ENCODE measurements at regions not wholly inside any gene's neighbourhood (a gene's known extent, or its start where the extent isn't known, plus 50 kb on each side); places are given as distances from the start of the nearest gene placed in this dataset.

DNA sequence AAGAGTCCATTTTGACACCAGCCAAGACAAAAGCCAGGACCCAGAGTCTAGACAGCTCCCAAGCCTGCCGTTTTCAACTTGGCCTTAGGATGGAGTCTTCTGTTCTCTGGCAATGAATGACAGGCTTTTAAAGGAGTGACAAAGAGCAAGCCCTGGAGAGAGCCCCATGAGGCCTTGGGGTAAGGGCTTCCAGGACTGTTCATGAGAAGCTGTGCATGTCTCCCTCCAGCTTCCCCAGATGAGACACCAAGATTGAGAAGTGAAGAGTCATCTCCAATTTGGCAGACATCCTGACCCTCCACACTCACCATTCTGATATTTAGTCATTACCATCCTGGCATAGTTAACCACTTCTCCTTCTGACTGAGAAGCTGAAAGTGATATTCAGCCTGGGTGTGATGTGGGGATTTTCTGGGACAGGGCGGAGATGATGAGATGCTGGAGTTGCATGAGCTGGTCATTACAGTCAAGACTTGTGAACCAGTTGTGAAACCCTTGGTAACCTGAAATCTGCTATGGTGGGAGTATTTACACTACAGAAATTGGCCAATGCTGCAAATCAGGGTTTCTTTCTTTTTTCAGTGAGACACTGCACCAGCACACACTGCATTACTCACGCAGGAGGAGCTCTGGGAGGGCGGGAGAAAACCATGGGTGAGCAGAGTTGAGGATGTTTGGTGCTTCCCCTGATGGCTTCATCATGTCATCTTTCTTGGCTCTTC, 77.8 kb downstream of the VCPKMT start:
- Histone ChIP-seq H3K27ac (no peak overlapping the region), H3K9me3 (no peaks in the 10 kb centered on the region), H3K27me3 (no peaks in the 10 kb centered on the region), H3K36me3 (no peaks in the 10 kb centered on the region), H3K4me3 (ENCODE audit: low read depth in 1 of 2, low read length in 1 of 2) (no peak overlapping the region), H3K4me1 (ENCODE audit: control insufficient read depth in 1 of 2, insufficient read depth in 1 of 2, low read depth in 1 of 2, low read length in 1 of 2) (no peaks in the 10 kb centered on the region)
- TF ChIP-seq, protein P1, sequence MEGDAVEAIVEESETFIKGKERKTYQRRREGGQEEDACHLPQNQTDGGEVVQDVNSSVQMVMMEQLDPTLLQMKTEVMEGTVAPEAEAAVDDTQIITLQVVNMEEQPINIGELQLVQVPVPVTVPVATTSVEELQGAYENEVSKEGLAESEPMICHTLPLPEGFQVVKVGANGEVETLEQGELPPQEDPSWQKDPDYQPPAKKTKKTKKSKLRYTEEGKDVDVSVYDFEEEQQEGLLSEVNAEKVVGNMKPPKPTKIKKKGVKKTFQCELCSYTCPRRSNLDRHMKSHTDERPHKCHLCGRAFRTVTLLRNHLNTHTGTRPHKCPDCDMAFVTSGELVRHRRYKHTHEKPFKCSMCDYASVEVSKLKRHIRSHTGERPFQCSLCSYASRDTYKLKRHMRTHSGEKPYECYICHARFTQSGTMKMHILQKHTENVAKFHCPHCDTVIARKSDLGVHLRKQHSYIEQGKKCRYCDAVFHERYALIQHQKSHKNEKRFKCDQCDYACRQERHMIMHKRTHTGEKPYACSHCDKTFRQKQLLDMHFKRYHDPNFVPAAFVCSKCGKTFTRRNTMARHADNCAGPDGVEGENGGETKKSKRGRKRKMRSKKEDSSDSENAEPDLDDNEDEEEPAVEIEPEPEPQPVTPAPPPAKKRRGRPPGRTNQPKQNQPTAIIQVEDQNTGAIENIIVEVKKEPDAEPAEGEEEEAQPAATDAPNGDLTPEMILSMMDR (IDR thresholded peaks at IDR 0.05), result no peak

DNA sequence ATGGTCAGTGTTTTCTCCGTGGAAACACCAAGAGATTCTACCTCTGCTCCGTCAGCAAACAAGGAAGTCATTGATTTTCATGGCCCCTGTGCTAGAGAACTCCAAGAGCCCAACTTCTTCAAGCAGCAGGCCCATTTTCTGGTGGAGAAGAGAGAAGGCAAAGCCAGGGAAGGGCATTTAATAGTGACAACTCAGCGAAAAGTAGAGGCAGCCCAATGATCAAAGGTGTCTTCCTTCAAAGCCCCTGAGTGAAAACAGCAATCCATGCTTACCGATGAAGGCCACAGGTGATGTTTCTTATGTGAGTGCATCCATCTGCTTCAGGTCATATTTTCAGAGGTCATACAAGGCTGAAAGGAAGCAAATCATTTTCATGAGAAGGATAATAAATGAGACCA, 77.3 kb downstream of the VCPKMT start:
- Histone ChIP-seq H3K36me3 (no peaks in the 10 kb centered on the region), H3K4me3 (ENCODE audit: low read depth in 1 of 2, low read length in 1 of 2) (no peak overlapping the region), H3K9me3 (no peaks in the 10 kb centered on the region), H3K27ac (no peak overlapping the region), H3K4me1 (ENCODE audit: control insufficient read depth in 1 of 2, insufficient read depth in 1 of 2, low read depth in 1 of 2, low read length in 1 of 2) (peaks cover 4% of the 10 kb centered on the region in 2 experiments), H3K27me3 (no peaks in the 10 kb centered on the region)
- TF ChIP-seq, protein P1 (IDR thresholded peaks at IDR 0.05), result no peak

DNA sequence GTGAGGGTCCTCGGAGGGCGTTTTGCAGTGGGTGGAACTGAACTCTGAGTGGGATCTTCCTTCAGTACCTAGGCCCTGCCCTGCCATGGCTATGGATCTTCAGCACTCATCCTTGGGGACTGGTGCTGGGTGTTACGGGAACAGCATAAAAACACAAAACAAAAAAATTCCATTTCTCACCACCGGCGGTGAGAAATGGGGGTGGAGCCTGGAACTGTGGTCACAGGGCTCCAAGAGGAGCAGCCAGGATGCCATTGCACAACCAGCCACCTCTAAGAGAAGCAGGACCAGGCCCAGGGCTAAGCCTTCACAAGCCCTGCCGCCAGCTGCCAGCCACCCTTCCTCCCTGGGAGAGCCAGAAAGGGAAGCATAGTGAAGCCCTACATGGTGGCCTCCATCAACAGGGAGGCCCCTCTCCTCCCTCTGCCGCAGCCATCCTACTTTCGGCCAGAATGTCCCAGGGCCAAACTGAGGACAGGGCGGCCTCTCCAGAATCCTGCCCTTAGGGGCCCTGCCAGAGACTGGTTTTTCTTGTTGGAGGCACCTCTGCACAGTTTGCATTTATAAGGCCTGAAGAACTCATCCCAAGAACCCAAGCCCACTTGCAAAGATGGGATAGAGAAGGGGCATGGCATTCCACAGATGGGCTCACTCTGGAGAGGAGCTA, 76.5 kb downstream of the VCPKMT start:
- Histone ChIP-seq H3K4me3 (ENCODE audit: low read depth in 1 of 2, low read length in 1 of 2) (no peak overlapping the region), H3K4me1 (ENCODE audit: control insufficient read depth in 1 of 2, insufficient read depth in 1 of 2, low read depth in 1 of 2, low read length in 1 of 2) (peaks cover 9 to 11% of the 10 kb centered on the region in 2 experiments)
- TF ChIP-seq, protein P1 (IDR thresholded peaks at IDR 0.05), result no peak

DNA sequence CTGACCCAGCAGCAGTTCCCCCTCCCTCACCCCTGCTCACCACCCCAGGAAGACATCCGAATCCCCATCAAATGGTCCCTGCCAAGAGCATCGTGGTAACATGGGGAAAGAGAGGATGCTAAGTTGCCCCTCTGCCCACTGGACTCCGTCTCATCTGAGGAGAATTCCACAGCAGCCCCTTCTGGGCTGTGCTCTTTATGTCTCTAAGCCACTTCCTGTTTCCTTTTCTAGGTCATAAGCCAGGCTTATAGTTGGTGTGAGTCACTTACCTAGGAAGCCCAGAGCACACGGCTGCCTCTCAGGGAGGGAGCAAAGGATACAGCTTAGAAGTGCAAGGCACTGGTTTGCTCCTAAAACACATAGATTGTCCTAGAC, 76.0 kb downstream of the VCPKMT start:
- Histone ChIP-seq H3K4me3 (ENCODE audit: low read depth in 1 of 2, low read length in 1 of 2) (no peak overlapping the region), H3K27me3 (no peaks in the 10 kb centered on the region), H3K27ac (no peak overlapping the region), H3K9me3 (no peaks in the 10 kb centered on the region), H3K4me1 (ENCODE audit: control insufficient read depth in 1 of 2, insufficient read depth in 1 of 2, low read depth in 1 of 2, low read length in 1 of 2) (peaks cover 9 to 13% of the 10 kb centered on the region in 2 experiments), H3K36me3 (no peaks in the 10 kb centered on the region)
- TF ChIP-seq, protein P1 (IDR thresholded peaks at IDR 0.05), result no peak

More for the DNA sequence above, 76.5 kb downstream of the VCPKMT start:
- H3K9me3 ChIP-seq, result no peaks in the 10 kb centered on the region
- no peaks in the 10 kb centered on the region for H3K27me3 ChIP-seq
- no peaks in the 10 kb centered on the region for H3K36me3 ChIP-seq
- H3K27ac ChIP-seq, result no peak overlapping the region

DNA sequence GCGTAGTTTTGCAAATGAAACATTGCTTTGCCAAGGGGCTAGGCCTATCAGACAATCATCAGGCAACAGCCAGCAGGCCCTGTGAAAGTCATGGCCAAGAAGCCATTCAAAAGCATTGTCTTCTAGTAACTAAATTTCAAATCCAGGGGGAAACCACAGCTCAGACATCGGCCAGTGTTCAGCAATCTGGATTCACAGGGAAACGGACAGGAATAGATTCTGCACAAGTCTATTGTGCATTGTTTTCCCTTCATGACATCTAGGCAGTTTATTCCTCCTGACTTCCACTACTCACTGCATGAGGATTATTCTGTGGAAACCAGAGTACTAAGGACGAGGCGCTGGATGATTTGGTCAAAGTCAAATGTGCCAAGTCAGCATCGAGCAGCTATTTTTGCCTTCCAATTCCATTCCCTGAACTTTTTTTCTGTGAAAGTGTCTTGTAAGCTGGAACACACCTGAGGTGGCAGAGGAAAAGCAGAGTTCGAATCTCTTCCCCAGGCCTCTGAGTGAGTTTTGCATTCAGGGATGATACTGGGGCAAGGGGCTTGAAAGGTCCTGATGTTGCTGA, 75.4 kb downstream of the VCPKMT start:
- no peaks in the 10 kb centered on the region for H3K9me3 ChIP-seq
- TF ChIP-seq, protein P1 (IDR thresholded peaks at IDR 0.05), result no peak

More for the DNA sequence above, 75.4 kb downstream of the VCPKMT start:
- Histone ChIP-seq H3K27ac (no peak overlapping the region), H3K36me3 (no peaks in the 10 kb centered on the region), H3K27me3 (no peaks in the 10 kb centered on the region), H3K4me3 (ENCODE audit: low read depth in 1 of 2, low read length in 1 of 2) (no peak overlapping the region), H3K4me1 (ENCODE audit: control insufficient read depth in 1 of 2, insufficient read depth in 1 of 2, low read depth in 1 of 2, low read length in 1 of 2) (peaks cover 9 to 13% of the 10 kb centered on the region in 2 experiments)

All from neutrophil (primary cell).